ENCODE measurements at regions not wholly inside any gene's neighbourhood (a gene's known extent, or its start where the extent isn't known, plus 50 kb on each side); places are given as distances from the start of the nearest gene placed in this dataset.

DNA sequence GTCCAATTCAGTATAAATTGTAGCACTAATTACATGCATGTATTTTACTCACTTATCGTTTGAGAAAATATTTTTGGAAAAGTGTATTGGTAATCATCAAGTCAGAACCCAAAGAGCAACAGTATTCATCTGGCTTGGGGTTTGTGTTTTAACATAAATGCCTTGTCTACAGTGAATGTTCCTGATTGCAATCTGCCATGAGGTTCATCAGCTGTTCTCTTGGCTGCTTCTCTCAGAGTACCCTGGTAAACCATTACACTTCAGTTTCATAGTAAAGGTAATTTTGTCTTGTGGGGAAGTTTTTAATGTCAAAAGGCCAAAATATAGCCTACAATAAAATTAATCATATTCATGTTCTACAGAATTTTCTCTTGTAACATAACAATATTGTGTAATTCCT is 150.3 kb downstream of the IFI44 start:
- Histone ChIP-seq H3K27ac (no peak overlapping the region), H3K9me3 (no peaks in the 10 kb centered on the region), H3K4me1 (replicated peaks) (no peaks in the 10 kb centered on the region), H3K36me3 (no peaks in the 10 kb centered on the region), H3K4me3 (no peak overlapping the region), H3K27me3 (replicated peaks; ENCODE audit: insufficient read depth) (no peaks in the 10 kb centered on the region)
- no peak for TF ChIP-seq CTCF (IDR thresholded peaks at IDR 0.05)
- no peak for TF ChIP-seq POLR2AphosphoS5 (IDR thresholded peaks at IDR 0.05)
- TF ChIP-seq POLR2A (IDR thresholded peaks at IDR 0.05) = no peak
- intact Hi-C loops (cut with DNase I) = no loop called here
- WGBS = 67% methylated on average over 1 of the region's 1 CpG
- DNase-seq (ENCODE audit: low spot score) = no peak

DNA sequence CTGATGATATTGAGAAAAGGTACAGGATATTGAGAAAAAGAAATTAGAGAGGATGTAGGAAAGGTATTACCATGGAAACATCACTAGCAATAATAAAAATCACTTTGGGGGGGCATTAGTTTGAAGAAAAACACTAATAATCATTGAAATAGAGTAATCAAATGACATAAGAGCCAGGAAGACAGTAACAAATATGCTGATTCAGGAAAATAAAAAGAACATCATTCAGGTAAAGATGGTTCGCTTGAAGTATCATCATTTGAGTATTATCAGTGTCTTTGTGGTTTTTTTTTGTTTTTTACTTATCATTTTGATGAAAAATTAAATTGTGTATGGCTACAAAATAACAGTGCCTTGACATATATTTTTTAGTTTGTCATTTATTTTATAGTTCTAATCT is 164.5 kb downstream of the IFI44 start:
- no peaks in the 10 kb centered on the region for H3K27me3 ChIP-seq (replicated peaks; ENCODE audit: insufficient read depth)
- no peak for DNase-seq (ENCODE audit: low spot score)
- H3K9me3 ChIP-seq = no peaks in the 10 kb centered on the region
- TF ChIP-seq CTCF (IDR thresholded peaks at IDR 0.05) (no peak), POLR2A (IDR thresholded peaks at IDR 0.05) (no peak), POLR2AphosphoS5 (IDR thresholded peaks at IDR 0.05) (no peak)
- no peak overlapping the region for H3K4me3 ChIP-seq
- intact Hi-C loops (cut with DNase I) = no loop called here
- H3K27ac ChIP-seq = no peak overlapping the region
- H3K36me3 ChIP-seq = no peaks in the 10 kb centered on the region
- WGBS = 93% methylated on average over 1 of the region's 1 CpG
- no peaks in the 10 kb centered on the region for H3K4me1 ChIP-seq (replicated peaks)

GRCh38 chr1:78825561-78825960 is 175.9 kb downstream of the IFI44 start:
- Histone ChIP-seq H3K9me3 (no peaks in the 10 kb centered on the region), H3K27me3 (replicated peaks; ENCODE audit: insufficient read depth) (no peaks in the 10 kb centered on the region), H3K4me1 (replicated peaks) (no peaks in the 10 kb centered on the region), H3K27ac (no peak overlapping the region), H3K4me3 (no peak overlapping the region), H3K36me3 (no peaks in the 10 kb centered on the region)
- 90% methylated on average over 2 of the region's 2 CpGs for WGBS
- DNase-seq (ENCODE audit: low spot score) = no peak
- intact Hi-C loops (cut with DNase I) = no loop called here
- TF ChIP-seq CTCF (IDR thresholded peaks at IDR 0.05) = no peak
- TF ChIP-seq POLR2AphosphoS5 (IDR thresholded peaks at IDR 0.05) = no peak
- TF ChIP-seq POLR2A (IDR thresholded peaks at IDR 0.05) = no peak

DNA sequence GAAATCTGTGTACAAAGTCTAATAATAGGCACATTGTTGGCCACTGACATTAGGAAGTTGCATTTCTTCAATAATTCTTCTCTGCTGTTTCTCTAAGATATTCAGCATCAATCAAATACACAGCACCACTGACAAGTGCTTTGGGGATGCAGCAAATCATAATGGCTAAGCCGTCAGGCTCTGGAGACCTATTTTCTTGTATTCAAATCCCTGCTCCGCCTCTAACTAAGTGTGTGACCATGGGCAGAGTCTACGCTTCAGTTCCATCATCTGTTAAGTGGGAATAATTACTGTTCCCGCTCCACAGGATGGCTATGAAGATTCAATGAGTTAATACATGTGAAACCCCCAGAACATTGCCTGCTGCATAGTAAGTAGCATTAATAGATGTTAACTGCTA is 176.9 kb downstream of the ADGRL4 start:
- Histone ChIP-seq H3K4me1 (replicated peaks) (no peaks in the 10 kb centered on the region), H3K27ac (no peak overlapping the region), H3K27me3 (replicated peaks; ENCODE audit: insufficient read depth) (no peaks in the 10 kb centered on the region), H3K4me3 (no peak overlapping the region), H3K9me3 (no peaks in the 10 kb centered on the region), H3K36me3 (no peaks in the 10 kb centered on the region)
- intact Hi-C loops (cut with DNase I) = no loop called here
- TF ChIP-seq POLR2A (IDR thresholded peaks at IDR 0.05) = no peak
- TF ChIP-seq POLR2AphosphoS5 (IDR thresholded peaks at IDR 0.05) = no peak
- TF ChIP-seq CTCF (IDR thresholded peaks at IDR 0.05) = no peak
- WGBS = 84% methylated on average over 4 of the region's 4 CpGs
- no peak for DNase-seq (ENCODE audit: low spot score)

GRCh38 chr1:78830321-78830720 is 176.2 kb downstream of the ADGRL4 start:
- no peak for TF ChIP-seq POLR2A (IDR thresholded peaks at IDR 0.05)
- TF ChIP-seq CTCF (IDR thresholded peaks at IDR 0.05) = no peak
- TF ChIP-seq POLR2AphosphoS5 (IDR thresholded peaks at IDR 0.05) = no peak
- intact Hi-C loops (cut with DNase I) = no loop called here
- Histone ChIP-seq H3K27me3 (replicated peaks; ENCODE audit: insufficient read depth) (no peaks in the 10 kb centered on the region), H3K9me3 (no peaks in the 10 kb centered on the region), H3K27ac (no peak overlapping the region), H3K4me1 (replicated peaks) (no peaks in the 10 kb centered on the region), H3K4me3 (no peak overlapping the region), H3K36me3 (no peaks in the 10 kb centered on the region)
- 46% methylated on average over 1 of the region's 1 CpG for WGBS
- no peak for DNase-seq (ENCODE audit: low spot score)
